ENCODE measurements at regions not wholly inside any gene's neighbourhood (a gene's known extent, or its start where the extent isn't known, plus 50 kb on each side); places are given as distances from the start of the nearest gene placed in this dataset.

DNA sequence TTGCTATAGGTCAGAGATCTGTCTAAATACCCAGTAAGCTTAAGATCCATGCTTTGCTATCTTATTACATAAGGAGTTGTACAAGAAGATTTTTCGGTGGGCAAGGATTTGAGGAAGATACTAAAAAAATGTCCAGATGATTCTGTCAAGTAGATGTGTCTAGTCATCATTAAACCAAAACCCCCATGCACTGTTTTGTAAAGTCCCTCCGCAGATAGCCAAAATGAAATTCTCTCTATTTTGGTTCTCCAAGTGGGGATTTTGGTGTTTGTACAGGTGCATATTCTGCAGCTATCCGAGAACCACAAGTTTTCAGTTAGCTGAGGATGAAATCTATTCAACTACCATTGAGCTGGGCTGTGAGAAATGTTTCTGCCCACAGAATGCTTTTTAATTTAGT is 994.8 kb downstream of the NLGN4X start:
- POLR2A ChIA-PET (ENCODE audit: unreplicated experiment), result no interaction called here
- H2BK120ac ChIP-seq (ENCODE audit: low read depth, low read length), result no peak overlapping the region
- no peak overlapping the region for H3K4me2 ChIP-seq (ENCODE audit: low read depth, low read length)
- H2BK5ac ChIP-seq (ENCODE audit: low read depth, low read length, poor library complexity, severe bottlenecking), result no peak overlapping the region
- intact Hi-C loops (cut with micrococcal nuclease), result no loop called here
- no CpG with 5 or more reads among the region's 3 CpGs for WGBS, 2 experiments (ENCODE audit: extremely low coverage in 2 of 2, insufficient read length in 1 of 2)
- no peak overlapping the region for H2AK5ac ChIP-seq (ENCODE audit: low read depth, low read length)
- no peak overlapping the region for H3K18ac ChIP-seq (ENCODE audit: low read depth, low read length)
- no peak overlapping the region for H3K4me3 ChIP-seq (ENCODE audit: insufficient read depth, low read depth, low read length)
- CTCF ChIA-PET, result no interaction called here
- no peaks in the 10 kb centered on the region for H3K27me3 ChIP-seq (ENCODE audit: control insufficient read depth, insufficient read depth, low read length)
- H2BK20ac ChIP-seq (ENCODE audit: low read depth, low read length), result no peak overlapping the region
- no peak overlapping the region for H2AFZ ChIP-seq (replicated peaks; ENCODE audit: low read length, poor library complexity)
- no peak overlapping the region for H4K8ac ChIP-seq (ENCODE audit: low read depth in 2 of 2, low read length in 2 of 2)
- no peak overlapping the region for H4K91ac ChIP-seq (ENCODE audit: insufficient read depth, low read depth, low read length)
- dilution Hi-C loops (cut with HindIII; ENCODE audit: low sequenced_read_pairs, unreplicated experiment), result no loop called here
- no peak overlapping the region for H3K9ac ChIP-seq (ENCODE audit: low read depth, low read length)
- ATAC-seq (ENCODE audit: low read depth) (no peak), DNase-seq (no peak)
- H3K79me1 ChIP-seq (ENCODE audit: low read depth in 1 of 2, low read length in 2 of 2), result no peaks in the 10 kb centered on the region
- no peak overlapping the region for H3K56ac ChIP-seq (ENCODE audit: extremely low read depth, insufficient read depth, low read length)
- H3K9me3 ChIP-seq (ENCODE audit: control insufficient read depth, insufficient read depth, low read length), result peaks cover 5% of the 10 kb centered on the region; the same call in 1 of the 2 replicates
- no peak for TF ChIP-seq POLR2A (IDR thresholded peaks at IDR 0.05; ENCODE audit: low read depth, low read length)
- peak; percentile 56 for TF ChIP-seq MAFK (IDR thresholded peaks at IDR 0.05; ENCODE audit: low read depth, low read length)
- H4K5ac ChIP-seq (ENCODE audit: low read depth, low read length), result no peak overlapping the region
- H2AK9ac ChIP-seq (replicated peaks; ENCODE audit: low read depth, low read length, poor library complexity), result no peak overlapping the region
- H3K27ac ChIP-seq (ENCODE audit: insufficient read depth, low read length), result no peak overlapping the region
- H3K4me1 ChIP-seq (ENCODE audit: control insufficient read depth, insufficient read depth, low read length), result no peaks in the 10 kb centered on the region
- in situ Hi-C loops (cut with MboI; ENCODE audit: low sequenced_read_pairs), result no loop called here
- H3K4ac ChIP-seq (ENCODE audit: low read depth, low read length), result no peak overlapping the region
- no peak overlapping the region for H3K23ac ChIP-seq (ENCODE audit: low read depth, low read length)
- no TSS peak for BruUV-seq (replicated peaks)
- H2BK15ac ChIP-seq (ENCODE audit: low read depth, low read length), result no peak overlapping the region
- H3K36me3 ChIP-seq (ENCODE audit: control insufficient read depth, insufficient read depth, low read length), result no peaks in the 10 kb centered on the region
- H3K14ac ChIP-seq (replicated peaks; ENCODE audit: low read depth, low read length), result no peak overlapping the region
- no peaks in the 10 kb centered on the region for H4K20me1 ChIP-seq (ENCODE audit: insufficient read depth, low read length)
- H3K9me1 ChIP-seq (ENCODE audit: insufficient read depth, low read length), result no peaks in the 10 kb centered on the region

All from IMR-90 (cell line).